ENCODE measurements at regions not wholly inside any gene's neighbourhood (a gene's known extent, or its start where the extent isn't known, plus 50 kb on each side); places are given as distances from the start of the nearest gene placed in this dataset.

GRCh38 chrX:9368262-9368661, 96.6 kb upstream of the TBL1X start:
- TF ChIP-seq CTCF (IDR thresholded peaks at IDR 0.05 in 4 of 5, conservative IDR thresholded peaks at IDR 0.05 in 1 of 5) = no peak
- no peak for TF ChIP-seq POLR2A (IDR thresholded peaks at IDR 0.05)

Measured in gastrocnemius medialis (tissue), 4 donors.